ENCODE measurements at regions not wholly inside any gene's neighbourhood (a gene's known extent, or its start where the extent isn't known, plus 50 kb on each side); places are given as distances from the start of the nearest gene placed in this dataset.
"Not testable (repeated sequence)": the region's sequence is repeated elsewhere in the genome, so short reads cannot be mapped to it uniquely, and the experiment has no call there.

- not testable (repeated sequence) for H3K27me3 Mint-ChIP-seq, H3K9me3 Mint-ChIP-seq, H3K36me3 Mint-ChIP-seq, DNase-seq, H3K4me3 Mint-ChIP-seq, H3K27ac Mint-ChIP-seq
- peaks cover 18% of the 10 kb centered on the region for H3K4me1 Mint-ChIP-seq
Observed at GRCh38 chr5:81823736-81824135, 72.8 kb upstream of the SSBP2 start.

DNA sequence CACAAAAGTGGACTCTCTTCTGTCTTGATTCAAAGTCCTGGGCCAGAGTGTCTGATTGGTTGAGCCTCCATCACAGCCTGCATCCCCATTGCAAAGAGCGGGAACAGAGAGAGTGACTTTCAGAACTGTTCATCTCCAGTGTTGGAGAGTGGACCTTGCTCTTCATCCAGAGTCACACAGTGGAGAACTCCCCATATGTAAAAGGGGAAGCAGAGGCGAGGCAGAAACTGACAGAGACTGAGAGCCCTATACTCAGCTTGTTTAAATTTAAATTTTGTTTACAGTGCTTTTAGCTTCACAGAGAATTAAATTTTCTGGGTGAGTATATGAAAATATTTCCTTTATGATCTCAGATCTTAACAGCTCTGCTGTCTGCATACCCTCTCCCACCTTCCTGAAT is 70.0 kb upstream of the SSBP2 start:
- Mint-ChIP-seq H3K27ac (no peak overlapping the region), H3K9me3 (no peaks in the 10 kb centered on the region), H3K4me1 (peaks cover 27% of the 10 kb centered on the region), H3K36me3 (no peaks in the 10 kb centered on the region), H3K27me3 (no peaks in the 10 kb centered on the region), H3K4me3 (no peak overlapping the region)
- DNase-seq: no peak

- Mint-ChIP-seq H3K9me3 (no peaks in the 10 kb centered on the region), H3K4me3 (no peak overlapping the region), H3K36me3 (no peaks in the 10 kb centered on the region), H3K27ac (no peak overlapping the region), H3K4me1 (peaks cover 27% of the 10 kb centered on the region), H3K27me3 (no peaks in the 10 kb centered on the region)
- no peak for DNase-seq
Observed at GRCh38 chr5:81820318-81820636, 69.4 kb upstream of the SSBP2 start.

- Mint-ChIP-seq H3K9me3 (no peaks in the 10 kb centered on the region), H3K4me1 (peaks cover 27% of the 10 kb centered on the region), H3K27ac (peak overlapping the region; percentile 35), H3K36me3 (no peaks in the 10 kb centered on the region), H3K4me3 (no peak overlapping the region), H3K27me3 (no peaks in the 10 kb centered on the region)
- DNase-seq: no peak
Observed at GRCh38 chr5:81819556-81820317, 68.8 kb upstream of the SSBP2 start.

- H3K4me3 Mint-ChIP-seq: no peak overlapping the region
- H3K27ac Mint-ChIP-seq: no peak overlapping the region
- no peaks in the 10 kb centered on the region for H3K36me3 Mint-ChIP-seq
- H3K9me3 Mint-ChIP-seq: no peaks in the 10 kb centered on the region
- no peak for DNase-seq
- H3K27me3 Mint-ChIP-seq: peaks cover 3% of the 10 kb centered on the region
- H3K4me1 Mint-ChIP-seq: peaks cover 25% of the 10 kb centered on the region
Observed at GRCh38 chr5:81817980-81818379, 67.1 kb upstream of the SSBP2 start.

DNA sequence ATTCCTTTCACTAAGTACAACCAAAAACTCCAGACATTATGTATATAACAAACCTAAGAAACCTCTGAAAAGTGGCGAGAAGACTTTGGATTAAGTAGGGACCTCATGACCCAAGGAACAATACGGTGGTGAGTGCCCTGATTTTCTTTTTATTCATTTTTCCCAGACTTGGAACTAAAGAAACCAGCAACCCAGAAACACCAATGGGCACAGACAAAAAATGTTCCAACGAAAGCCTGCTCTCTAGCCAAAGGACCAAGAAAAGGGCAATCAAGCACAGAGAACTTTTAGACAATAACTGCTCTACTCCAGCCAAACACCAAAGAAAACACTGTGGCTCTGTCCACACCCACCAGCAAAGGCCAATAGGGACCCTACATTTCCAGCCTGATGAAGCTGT is 66.2 kb upstream of the SSBP2 start:
- Mint-ChIP-seq H3K27ac (no peak overlapping the region), H3K9me3 (no peaks in the 10 kb centered on the region), H3K4me1 (peaks cover 25% of the 10 kb centered on the region), H3K27me3 (peaks cover 3% of the 10 kb centered on the region), H3K36me3 (no peaks in the 10 kb centered on the region), H3K4me3 (no peak overlapping the region)
- DNase-seq: no peak

GRCh38 chr5:81815321-81815720 is 64.4 kb upstream of the SSBP2 start:
- Mint-ChIP-seq H3K4me3 (no peak overlapping the region), H3K4me1 (peaks cover 20% of the 10 kb centered on the region), H3K36me3 (no peaks in the 10 kb centered on the region), H3K27me3 (peaks cover 3% of the 10 kb centered on the region), H3K27ac (no peak overlapping the region), H3K9me3 (no peaks in the 10 kb centered on the region)
- no peak for DNase-seq

DNA sequence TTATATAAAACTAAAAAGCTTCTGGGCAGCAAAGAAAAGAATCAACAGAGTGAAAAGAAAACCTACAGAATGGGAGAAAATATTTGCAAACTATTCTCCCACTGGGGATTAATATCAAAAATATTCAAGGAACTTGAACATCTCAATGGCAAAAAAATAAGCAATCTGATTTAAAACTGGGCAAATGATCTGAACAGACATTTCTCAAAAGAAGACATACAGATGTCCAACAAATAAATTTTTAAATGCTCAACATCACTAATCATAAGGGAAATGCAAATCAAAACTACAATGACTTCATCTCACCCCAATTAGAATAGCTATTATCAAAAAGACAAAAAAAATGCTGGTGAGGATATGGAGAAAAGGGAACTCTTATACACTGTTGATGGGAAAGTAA is 57.2 kb upstream of the SSBP2 start:
- peaks cover 4% of the 10 kb centered on the region for H3K36me3 Mint-ChIP-seq
- H3K27me3 Mint-ChIP-seq: no peaks in the 10 kb centered on the region
- no peak overlapping the region for H3K4me3 Mint-ChIP-seq
- H3K9me3 Mint-ChIP-seq: peaks cover 19% of the 10 kb centered on the region
- no peak overlapping the region for H3K27ac Mint-ChIP-seq
- no peak for DNase-seq
- peaks cover 6% of the 10 kb centered on the region for H3K4me1 Mint-ChIP-seq

- no peak overlapping the region for H3K27ac Mint-ChIP-seq
- peaks cover 6% of the 10 kb centered on the region for H3K4me1 Mint-ChIP-seq
- H3K9me3 Mint-ChIP-seq: peaks cover 19% of the 10 kb centered on the region
- DNase-seq: no peak
- no peak overlapping the region for H3K4me3 Mint-ChIP-seq
- peaks cover 4% of the 10 kb centered on the region for H3K36me3 Mint-ChIP-seq
- no peaks in the 10 kb centered on the region for H3K27me3 Mint-ChIP-seq
Observed at GRCh38 chr5:81805086-81805485, 54.2 kb upstream of the SSBP2 start.

- H3K27me3 Mint-ChIP-seq: no peaks in the 10 kb centered on the region
- H3K27ac Mint-ChIP-seq: no peak overlapping the region
- H3K4me1 Mint-ChIP-seq: peaks cover 6% of the 10 kb centered on the region
- peaks cover 4% of the 10 kb centered on the region for H3K36me3 Mint-ChIP-seq
- peaks cover 19% of the 10 kb centered on the region for H3K9me3 Mint-ChIP-seq
- DNase-seq: no peak
- no peak overlapping the region for H3K4me3 Mint-ChIP-seq
Observed at GRCh38 chr5:81803812-81804211, 52.9 kb upstream of the SSBP2 start.

- Mint-ChIP-seq H3K27me3 (no peaks in the 10 kb centered on the region), H3K4me1 (peaks cover 10% of the 10 kb centered on the region), H3K9me3 (peaks cover 12% of the 10 kb centered on the region), H3K36me3 (peaks cover 1% of the 10 kb centered on the region), H3K27ac (no peak overlapping the region), H3K4me3 (no peak overlapping the region)
- DNase-seq: no peak
Observed at GRCh38 chr5:81802625-81803024, 51.7 kb upstream of the SSBP2 start.

DNA sequence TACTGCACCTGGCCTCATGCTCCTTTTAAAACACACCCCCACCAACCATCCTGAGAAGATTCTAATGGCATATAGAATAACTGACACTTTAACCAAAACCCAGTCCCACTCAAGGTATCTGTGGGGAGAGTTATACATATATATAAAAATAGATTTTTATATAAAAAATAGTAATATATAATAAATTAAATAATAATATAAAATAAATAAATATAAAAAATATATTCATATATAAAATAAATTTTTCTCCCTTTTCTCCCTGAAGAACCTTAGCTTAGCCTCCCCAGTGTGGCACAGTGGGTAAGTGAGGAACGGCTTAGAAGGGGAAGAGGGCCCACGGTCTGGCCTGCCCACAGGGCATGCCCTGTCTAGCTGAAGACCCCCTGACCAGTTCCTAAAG is 51.1 kb upstream of the SSBP2 start:
- Mint-ChIP-seq H3K27me3 (no peaks in the 10 kb centered on the region), H3K9me3 (peaks cover 9% of the 10 kb centered on the region), H3K4me3 (no peak overlapping the region), H3K36me3 (peaks cover 1% of the 10 kb centered on the region), H3K4me1 (peaks cover 10% of the 10 kb centered on the region), H3K27ac (no peak overlapping the region)
- DNase-seq: no peak

GRCh38 chr5:81800797-81801196 is 49.9 kb upstream of the SSBP2 start:
- no peak for DNase-seq
- peaks cover under 1% of the 10 kb centered on the region for H3K9me3 Mint-ChIP-seq
- no peak overlapping the region for H3K27ac Mint-ChIP-seq
- H3K36me3 Mint-ChIP-seq: peaks cover under 1% of the 10 kb centered on the region
- H3K4me3 Mint-ChIP-seq: no peak overlapping the region
- H3K4me1 Mint-ChIP-seq: peaks cover 10% of the 10 kb centered on the region
- H3K27me3 Mint-ChIP-seq: no peaks in the 10 kb centered on the region

Data from activated naive CD8-positive, alpha-beta T cell treated with anti-CD3 and anti-CD28 coated beads for 36 hours (primary cell).